ENCODE measurements at regions not wholly inside any gene's neighbourhood (a gene's known extent, or its start where the extent isn't known, plus 50 kb on each side); places are given as distances from the start of the nearest gene placed in this dataset.

GRCh38 chr19:30096596-30097370 lies 154.7 kb downstream of the URI1 start (continued):
- no peak for TF ChIP-seq ZSCAN29 (IDR thresholded peaks at IDR 0.05)

DNA sequence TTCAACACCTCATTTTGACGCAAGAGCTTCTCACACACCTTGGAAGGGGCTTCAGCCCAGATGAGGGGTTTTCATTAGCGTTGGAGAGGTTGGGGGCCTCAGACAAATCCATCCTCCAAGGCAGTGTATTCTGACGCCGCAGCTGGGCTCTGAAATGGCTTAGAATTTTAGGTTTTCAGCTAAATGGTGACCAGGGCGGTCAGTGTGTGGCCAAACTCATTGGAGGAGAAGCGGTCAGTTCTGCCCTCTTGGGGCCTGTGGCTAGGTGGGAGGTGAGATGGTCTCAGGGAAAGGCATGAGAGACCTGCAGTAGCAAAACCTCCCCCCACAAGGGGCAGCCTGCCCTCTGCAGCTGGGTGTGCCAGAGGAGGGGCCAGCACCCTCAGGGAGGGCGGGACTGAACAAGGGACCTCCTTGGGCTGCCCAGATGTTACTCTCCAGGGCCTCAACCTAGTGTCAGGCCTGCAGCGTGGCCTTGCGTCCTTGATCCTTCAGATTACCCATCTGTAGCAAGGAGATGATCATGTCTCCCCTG lies 155.8 kb downstream of the URI1 start:
- TF ChIP-seq SPI1 (IDR thresholded peaks at IDR 0.05; ENCODE audit: borderline replicate concordance, insufficient read depth, low read depth, low read length): no peak
- TF ChIP-seq MEF2A (IDR thresholded peaks at IDR 0.05; ENCODE audit: insufficient read depth, low read depth, low read length): no peak
- TF ChIP-seq, protein P1, sequence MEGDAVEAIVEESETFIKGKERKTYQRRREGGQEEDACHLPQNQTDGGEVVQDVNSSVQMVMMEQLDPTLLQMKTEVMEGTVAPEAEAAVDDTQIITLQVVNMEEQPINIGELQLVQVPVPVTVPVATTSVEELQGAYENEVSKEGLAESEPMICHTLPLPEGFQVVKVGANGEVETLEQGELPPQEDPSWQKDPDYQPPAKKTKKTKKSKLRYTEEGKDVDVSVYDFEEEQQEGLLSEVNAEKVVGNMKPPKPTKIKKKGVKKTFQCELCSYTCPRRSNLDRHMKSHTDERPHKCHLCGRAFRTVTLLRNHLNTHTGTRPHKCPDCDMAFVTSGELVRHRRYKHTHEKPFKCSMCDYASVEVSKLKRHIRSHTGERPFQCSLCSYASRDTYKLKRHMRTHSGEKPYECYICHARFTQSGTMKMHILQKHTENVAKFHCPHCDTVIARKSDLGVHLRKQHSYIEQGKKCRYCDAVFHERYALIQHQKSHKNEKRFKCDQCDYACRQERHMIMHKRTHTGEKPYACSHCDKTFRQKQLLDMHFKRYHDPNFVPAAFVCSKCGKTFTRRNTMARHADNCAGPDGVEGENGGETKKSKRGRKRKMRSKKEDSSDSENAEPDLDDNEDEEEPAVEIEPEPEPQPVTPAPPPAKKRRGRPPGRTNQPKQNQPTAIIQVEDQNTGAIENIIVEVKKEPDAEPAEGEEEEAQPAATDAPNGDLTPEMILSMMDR (IDR thresholded peaks at IDR 0.05 in 2 of 3, conservative IDR thresholded peaks at IDR 0.05 in 1 of 3; ENCODE audit: control insufficient read depth in 2 of 3, extremely low read depth in 1 of 3, insufficient read depth in 1 of 3, low read depth in 3 of 3, low read length in 3 of 3): no peak
- TF ChIP-seq BRCA1 (IDR thresholded peaks at IDR 0.05; ENCODE audit: low read depth, low read length): no peak
- TF ChIP-seq USF2 (IDR thresholded peaks at IDR 0.05; ENCODE audit: borderline replicate concordance, low read depth, low read length): no peak
- no peak for TF ChIP-seq TARDBP (IDR thresholded peaks at IDR 0.05; ENCODE audit: borderline replicate concordance)
- no peak for TF ChIP-seq EGR1 (IDR thresholded peaks at IDR 0.05; ENCODE audit: borderline replicate concordance in 1 of 2, low read depth in 2 of 2, low read length in 2 of 2)
- TF ChIP-seq EZH2 (IDR thresholded peaks at IDR 0.05; ENCODE audit: borderline replicate concordance, control insufficient read depth, low read depth, low read length): no peak
- TF ChIP-seq ZNF592 (IDR thresholded peaks at IDR 0.05): no peak
- BruUV-seq (replicated peaks): no TSS peak
- H3K4me3 ChIP-seq: no peak overlapping the region
- DNase-seq (ENCODE audit: low read depth, low spot score): no peak
- FAIRE-seq: no peak
- ChIA-PET SMC1A (ENCODE audit: uncharacterized antibody, unreplicated experiment) (no interaction called here), POLR2A (no interaction called here), CTCF (no interaction called here), RAD21 (ENCODE audit: unreplicated experiment) (no interaction called here)
- H3K27me3 ChIP-seq (replicated peaks in 1 of 2; ENCODE audit: control insufficient read depth in 2 of 2, insufficient read depth in 2 of 2, low read length in 1 of 2): no peaks in the 10 kb centered on the region
- no peaks in the 10 kb centered on the region for H4K20me1 ChIP-seq (ENCODE audit: control insufficient read depth, insufficient read depth)
- no peak overlapping the region for H2AFZ ChIP-seq (ENCODE audit: control insufficient read depth, low read depth, low read length)
- intact Hi-C loops (cut with micrococcal nuclease; ENCODE audit: unreplicated experiment): no loop called here
- in situ Hi-C loops (cut with MboI): no loop called here
- ATAC-seq: no peak
- H3K4me1 ChIP-seq (ENCODE audit: control insufficient read depth, insufficient read depth, low read length): no peaks in the 10 kb centered on the region
- 40% methylated on average over 9 of the region's 9 CpGs for WGBS (ENCODE audit: insufficient coverage, insufficient replicate concordance, low lambda C conversion rate, missing lambda C conversion rate)
- no peak overlapping the region for H3K4me2 ChIP-seq (ENCODE audit: control insufficient read depth, insufficient read depth)
- no peaks in the 10 kb centered on the region for H3K79me2 ChIP-seq (ENCODE audit: control insufficient read depth, insufficient read depth, low read length)
- H3K9me3 ChIP-seq (replicated peaks; ENCODE audit: control insufficient read depth, insufficient read depth, low read length): no peaks in the 10 kb centered on the region; the same call in 2 of the 3 replicates
- H3K36me3 ChIP-seq (ENCODE audit: control insufficient read depth in 2 of 2, insufficient read depth in 2 of 2, low read length in 1 of 2): no peaks in the 10 kb centered on the region
- no peak overlapping the region for H3K27ac ChIP-seq (ENCODE audit: control insufficient read depth, insufficient read depth)
- no peak overlapping the region for H3K9ac ChIP-seq (ENCODE audit: control insufficient read depth, insufficient read depth, low read length)
